Psoas muscle (tissue), 7 donors: ENCODE measurements at regions not wholly inside any gene's neighbourhood (a gene's known extent, or its start where the extent isn't known, plus 50 kb on each side); places are given as distances from the start of the nearest gene placed in this dataset.
A peak's percentile ranks its signal among the peaks of the same experiment; 100 is the strongest.

ENCODE experiments used
- ATAC-seq, 4 donors: fragments of 200-7000 bp; cut with Tn5 transposase; one replicate each; pipeline ENCODE4 v1.9.1; 2020; ENCODE audit warnings: moderate library complexity in 3 of 4, mild to moderate bottlenecking in 2 of 4
- DNase-seq, 2 donors: peaks; one replicate each; pipeline ENCODE4 v3.0.0-alpha.2; 2020
- H3K27ac ChIP-seq: fragments of 200-600 bp; one replicate; pipeline ENCODE4 v1.8.0; 2022
- H3K27me3 ChIP-seq, 3 donors: fragments of 200-600 bp in 1 of 3; one replicate each; pipeline versions ENCODE4 v1.6.1 to v1.8.0; 2013 to 2022; ENCODE audit warnings: low read length in 2 of 3, mild to moderate bottlenecking in 2 of 3, moderate library complexity in 1 of 3; ENCODE audit not compliant: insufficient read depth in 3 of 3
- H3K36me3 ChIP-seq, 2 donors: fragments of 200-600 bp in 1 of 2; one replicate each; pipeline versions ENCODE4 v1.6.1 to v1.8.0; 2013 to 2022; ENCODE audit warnings: low read depth in 1 of 2, mild to moderate bottlenecking in 1 of 2, moderate library complexity in 1 of 2; ENCODE audit not compliant: insufficient read depth in 1 of 2
- H3K4me1 ChIP-seq: fragments of 200-600 bp; one replicate; pipeline ENCODE4 v1.8.0; 2022
- H3K4me3 ChIP-seq: fragments of 200-600 bp; one replicate; pipeline ENCODE4 v1.8.0; 2022; ENCODE audit warnings: mild to moderate bottlenecking
- H3K9me3 ChIP-seq: fragments of 200-600 bp; one replicate; pipeline ENCODE4 v1.8.0; 2022
- WGBS, 3 donors: extraction: QIAGEN DNeasy Blood & Tissue Kit; methylation state at CpG; one replicate each; pipeline versions ENCODE4 v1.1.6 to v1.1.7; 2013; 5-methylcytosine and 5-hydroxymethylcytosine counted together
- intact Hi-C, 2 donors: fragments of 100-400 bp; cut with DNase I; formaldehyde crosslinking; loops; one replicate each; pipeline versions ENCODE4 v1.11.0 to v1.14.2; 2022
- TF ChIP-seq, protein P1 (sequence below): fragments of 200-600 bp; IDR thresholded peaks from one replicate; pipeline ENCODE4 v1.8.0; 2022; ENCODE audit warnings: antibody characterized with exemption
- donor health status: healthy with polysubstance abuse.
- donor health status: DM: no; HTN: no; CAD: no; lungs with moderate emphysema.
- donor health status: Bipolar disorder and iron deficiency.
- donor health status: healthy.
- donor health status: DM: yes; HTN: yes; CAD: no.
- donor health status: DM: no; HTN: no; CAD: no.
- donor health status: DM: yes; HTN: yes; CAD: no.

DNA sequence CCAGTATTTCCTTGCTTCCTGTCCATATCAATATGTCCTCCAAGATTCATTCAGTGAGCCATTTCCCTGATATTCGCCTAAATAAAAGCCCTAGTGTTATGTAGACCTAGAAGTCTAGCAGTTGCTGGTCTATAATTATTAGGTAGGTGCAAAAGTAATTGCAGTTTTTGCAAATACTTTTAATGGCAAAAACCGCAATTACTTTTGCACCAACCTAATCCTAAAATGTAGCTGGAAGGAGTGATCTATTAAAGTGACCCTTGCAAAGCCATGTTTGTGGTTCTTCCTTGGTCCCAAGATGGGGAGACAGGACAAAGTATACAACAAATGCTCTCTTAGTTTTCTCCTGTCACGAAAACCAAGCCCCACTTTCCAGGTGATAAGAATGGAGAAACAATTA, 193.0 kb downstream of the IDS start:
- no peaks in the 10 kb centered on the region for H3K4me1 ChIP-seq
- ATAC-seq (no peak), DNase-seq (no peak)
- WGBS, 3 donors: 63 to 95% (median 80%) methylated on average over 3 of the region's 3 CpGs
- no peaks in the 10 kb centered on the region for H3K9me3 ChIP-seq
- TF ChIP-seq, protein P1, sequence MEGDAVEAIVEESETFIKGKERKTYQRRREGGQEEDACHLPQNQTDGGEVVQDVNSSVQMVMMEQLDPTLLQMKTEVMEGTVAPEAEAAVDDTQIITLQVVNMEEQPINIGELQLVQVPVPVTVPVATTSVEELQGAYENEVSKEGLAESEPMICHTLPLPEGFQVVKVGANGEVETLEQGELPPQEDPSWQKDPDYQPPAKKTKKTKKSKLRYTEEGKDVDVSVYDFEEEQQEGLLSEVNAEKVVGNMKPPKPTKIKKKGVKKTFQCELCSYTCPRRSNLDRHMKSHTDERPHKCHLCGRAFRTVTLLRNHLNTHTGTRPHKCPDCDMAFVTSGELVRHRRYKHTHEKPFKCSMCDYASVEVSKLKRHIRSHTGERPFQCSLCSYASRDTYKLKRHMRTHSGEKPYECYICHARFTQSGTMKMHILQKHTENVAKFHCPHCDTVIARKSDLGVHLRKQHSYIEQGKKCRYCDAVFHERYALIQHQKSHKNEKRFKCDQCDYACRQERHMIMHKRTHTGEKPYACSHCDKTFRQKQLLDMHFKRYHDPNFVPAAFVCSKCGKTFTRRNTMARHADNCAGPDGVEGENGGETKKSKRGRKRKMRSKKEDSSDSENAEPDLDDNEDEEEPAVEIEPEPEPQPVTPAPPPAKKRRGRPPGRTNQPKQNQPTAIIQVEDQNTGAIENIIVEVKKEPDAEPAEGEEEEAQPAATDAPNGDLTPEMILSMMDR: no peak
- H3K4me3 ChIP-seq: no peak overlapping the region
- H3K27me3 ChIP-seq: no peaks in the 10 kb centered on the region
- no peaks in the 10 kb centered on the region for H3K36me3 ChIP-seq
- intact Hi-C loops: no loop called here
- no peak overlapping the region for H3K27ac ChIP-seq

DNA sequence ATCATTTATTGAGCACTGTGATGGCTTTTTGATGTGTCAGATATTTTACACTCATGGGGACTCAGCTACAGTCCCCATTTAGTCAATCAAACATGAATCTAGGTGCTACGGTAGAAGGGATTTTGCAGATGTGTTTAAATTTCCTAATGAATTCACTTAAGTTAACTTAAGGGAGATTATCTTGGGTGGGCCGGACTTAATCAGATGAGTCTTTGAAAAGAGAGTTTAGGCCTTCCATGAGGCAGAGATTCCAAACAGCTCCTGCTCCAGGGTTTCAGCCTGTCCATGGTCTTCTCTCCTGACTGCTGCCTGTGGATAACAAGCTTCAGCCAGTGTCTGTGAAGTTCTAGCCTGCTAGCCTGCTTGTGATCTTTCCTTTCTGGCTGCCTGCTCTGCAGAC, 202.4 kb downstream of the IDS start:
- Histone ChIP-seq H3K4me3 (no peak overlapping the region), H3K27ac (no peak overlapping the region), H3K36me3 (no peaks in the 10 kb centered on the region), H3K4me1 (no peaks in the 10 kb centered on the region), H3K27me3 (peaks cover 0 to 6% (median 0%) of the 10 kb centered on the region in 3 donors), H3K9me3 (no peaks in the 10 kb centered on the region)
- ATAC-seq (no peak), DNase-seq (no peak)
- 89 to 96% (median 92%) methylated on average over 2 of the region's 2 CpGs for WGBS, 3 donors
- TF ChIP-seq, protein P1: no peak
- intact Hi-C loops: no loop called here

DNA sequence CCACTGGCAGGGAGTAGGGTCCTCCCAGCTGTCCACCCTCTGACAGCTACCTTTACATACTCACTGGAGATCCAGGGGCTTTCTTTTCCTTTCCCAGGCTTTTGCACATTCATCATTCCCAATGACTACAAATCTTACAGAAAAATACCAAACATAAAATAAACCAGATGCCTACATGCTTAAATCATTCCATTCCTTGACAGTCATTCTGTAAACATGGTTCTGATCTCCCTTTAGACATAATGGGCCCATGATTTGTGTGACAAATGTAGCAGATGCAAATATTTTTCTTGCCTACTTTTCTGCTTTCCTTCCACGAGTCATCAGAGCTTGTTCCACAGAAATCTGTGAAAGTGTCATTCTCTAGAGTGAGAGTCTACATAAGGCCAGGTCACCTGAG, 207.0 kb downstream of the IDS start:
- no peak for DNase-seq
- no peaks in the 10 kb centered on the region for H3K9me3 ChIP-seq
- no peak for ATAC-seq
- H3K4me3 ChIP-seq: no peak overlapping the region
- H3K27me3 ChIP-seq: peaks cover 0 to 6% (median 0%) of the 10 kb centered on the region in 3 donors
- no peak overlapping the region for H3K27ac ChIP-seq
- intact Hi-C loops: no loop called here
- H3K4me1 ChIP-seq: no peaks in the 10 kb centered on the region
- WGBS, 3 donors: 0% methylated on average over 1 of the region's 1 CpG
- TF ChIP-seq, protein P1: no peak
- no peaks in the 10 kb centered on the region for H3K36me3 ChIP-seq

DNA sequence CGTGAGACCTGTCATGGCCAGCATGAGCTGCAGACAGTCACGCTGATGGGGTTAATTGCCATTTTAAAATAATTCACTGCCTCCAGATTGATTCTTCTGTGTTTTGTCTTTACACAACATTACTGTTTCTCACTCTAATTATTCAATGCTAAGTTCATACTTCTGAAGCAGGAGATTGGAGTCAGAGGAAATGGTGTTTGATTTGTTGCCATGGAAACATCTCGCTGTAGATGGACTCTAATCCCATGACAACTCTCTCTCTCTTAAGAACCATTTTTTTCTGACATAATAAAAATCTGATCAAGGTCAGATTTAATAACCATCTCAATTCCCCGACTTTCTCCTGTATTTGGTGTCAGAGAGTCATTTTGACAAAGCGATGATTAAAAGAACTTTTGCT, 209.0 kb downstream of the IDS start:
- no peaks in the 10 kb centered on the region for H3K9me3 ChIP-seq
- H3K27me3 ChIP-seq: peaks cover 0 to 6% (median 0%) of the 10 kb centered on the region in 3 donors
- no peaks in the 10 kb centered on the region for H3K4me1 ChIP-seq
- no peaks in the 10 kb centered on the region for H3K36me3 ChIP-seq
- TF ChIP-seq, protein P1: no peak
- DNase-seq (no peak), ATAC-seq (no peak)
- intact Hi-C loops: no loop called here
- no peak overlapping the region for H3K4me3 ChIP-seq
- WGBS, 3 donors: 45 to 60% (median 51%) methylated on average over 5 of the region's 5 CpGs
- no peak overlapping the region for H3K27ac ChIP-seq

DNA sequence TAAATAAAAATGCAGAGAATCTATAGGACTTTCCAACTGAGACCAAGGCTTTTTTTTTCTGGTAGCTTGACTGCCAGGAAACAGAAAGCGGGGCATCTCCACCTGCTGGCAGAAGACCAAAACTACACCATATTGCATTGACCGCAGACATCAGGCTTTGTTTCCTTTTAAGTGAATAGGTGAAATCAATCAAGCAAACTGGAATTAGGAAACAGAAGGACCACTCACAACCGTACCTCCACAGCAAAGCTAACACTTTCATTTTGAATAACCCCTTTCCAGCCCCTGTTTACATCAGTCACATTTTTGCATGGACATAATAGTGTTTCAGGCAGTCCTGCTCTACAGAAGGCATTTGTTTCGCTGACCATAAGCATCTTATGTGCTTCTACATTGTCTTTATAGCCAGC, 218.2 kb downstream of the IDS start:
- intact Hi-C loops: no loop called here
- no peaks in the 10 kb centered on the region for H3K4me1 ChIP-seq

More for the DNA sequence above, 218.2 kb downstream of the IDS start:
- Histone ChIP-seq H3K27me3 (no peaks in the 10 kb centered on the region), H3K36me3 (no peaks in the 10 kb centered on the region), H3K4me3 (no peak overlapping the region), H3K9me3 (no peaks in the 10 kb centered on the region), H3K27ac (no peak overlapping the region)
- no peak for ATAC-seq
- peak in 1 of 2 donors; percentile 8 for DNase-seq
- TF ChIP-seq, protein P1: peak; percentile 29
- WGBS, 3 donors: 23 to 37% (median 33%) methylated on average over 4 of the region's 4 CpGs
